H1 (cell line): ENCODE measurements at regions not wholly inside any gene's neighbourhood (a gene's known extent, or its start where the extent isn't known, plus 50 kb on each side); places are given as distances from the start of the nearest gene placed in this dataset.

Source experiments
- CHD7 ChIP-seq: fragments of 300-600 bp; sonication (generic); IDR thresholded peaks from 2 replicates; pipeline ENCODE4 v1.7.1; 2012; ENCODE audit warnings: low read length, moderate library complexity, mild to moderate bottlenecking, inconsistent platforms; ENCODE audit not compliant: insufficient replicate concordance
- PHF8 ChIP-seq: fragments of 200-600 bp; sonication (generic); conservative IDR thresholded peaks from 2 replicates; pipeline ENCODE4 v1.7.1; 2012; ENCODE audit warnings: low read depth, mild to moderate bottlenecking, inconsistent platforms, low read length, moderate library complexity

GRCh38 chr22:44365832-44366231 is 53.1 kb upstream of the SHISAL1 start (continued):
- no peak for TF ChIP-seq CHD7
- TF ChIP-seq PHF8: no peak
